H1 (cell line): ENCODE measurements at regions not wholly inside any gene's neighbourhood (a gene's known extent, or its start where the extent isn't known, plus 50 kb on each side); places are given as distances from the start of the nearest gene placed in this dataset.
A peak's percentile ranks its signal among the peaks of the same experiment; 100 is the strongest.

Experiments used
- CTCF ChIA-PET: fragments of 300-600 bp; sonication (Branson Sonifier 250); formaldehyde crosslinking; loops from one replicate; lab custom pipeline; 2021; ENCODE audit not compliant: partially characterized antibody; lab: Charles Lee
- POLR2A ChIA-PET: fragments of 300-600 bp; sonication (Branson Sonifier 250); formaldehyde crosslinking; loops from one replicate; lab custom pipeline; 2021; ENCODE audit warnings: inconsistent platforms; ENCODE audit not compliant: partially characterized antibody; lab: Charles Lee
- DNase-seq, 2 experiments: peaks; one replicate each; pipeline versions ENCODE4 v3.0.0 to v3.0.0-alpha.2; 2010 to 2022; ENCODE audit warnings: low spot score in 2 of 2, low read depth in 1 of 2, mixed read lengths in 1 of 2
- FAIRE-seq: peaks from 2 replicates; lab custom pipeline; 2011; peaks lifted over from hg19 to GRCh38; lab: Jason Lieb, UNC
- H2AFZ ChIP-seq: 2 replicates; pipeline ENCODE4 v1.8.1; 2012; ENCODE audit warnings: low read length, inconsistent platforms
- H2AK5ac ChIP-seq: 2 replicates; pipeline ENCODE4 v1.6.1; 2013; ENCODE audit warnings: low read depth, low read length
- H2BK120ac ChIP-seq: replicated peaks from 2 replicates; pipeline ENCODE3; 2013; ENCODE audit warnings: low read depth, low read length, inconsistent platforms
- H2BK12ac ChIP-seq: 2 replicates; pipeline ENCODE4 v1.6.1; 2013; ENCODE audit warnings: low read depth, low read length
- H2BK15ac ChIP-seq: 2 replicates; pipeline ENCODE4 v1.6.1; 2013; ENCODE audit warnings: low read length
- H2BK20ac ChIP-seq: 2 replicates; pipeline ENCODE4 v1.6.1; 2013; ENCODE audit warnings: low read length
- H2BK5ac ChIP-seq: 2 replicates; pipeline ENCODE4 v1.6.1; 2013; ENCODE audit warnings: low read depth, low read length
- H3K14ac ChIP-seq: 2 replicates; pipeline ENCODE4 v1.6.1; 2013; ENCODE audit warnings: inconsistent platforms; ENCODE audit not compliant: insufficient read length
- H3K18ac ChIP-seq: 2 replicates; pipeline ENCODE4 v1.6.1; 2013; ENCODE audit warnings: low read length; ENCODE audit errors: extremely low read depth
- H3K23ac ChIP-seq: 2 replicates; pipeline ENCODE4 v1.6.1; 2013; ENCODE audit warnings: inconsistent platforms; ENCODE audit not compliant: insufficient read length
- H3K23me2 ChIP-seq: 2 replicates; pipeline ENCODE4 v1.6.1; 2013; ENCODE audit warnings: low read depth, low read length
- H3K27ac ChIP-seq: 2 replicates; pipeline ENCODE4 v1.6.1; 2011; ENCODE audit warnings: low read depth, low read length, inconsistent platforms
- H3K27me3 ChIP-seq, 4 experiments: replicated peaks in 1 of 4; 1 replicate in 1 of 4; 2 replicates in 3 of 4; pipeline versions ENCODE4 v1.6.1 to v1.8.1; 2011 to 2013; ENCODE audit warnings: low read length in 3 of 4, mild to moderate bottlenecking in 3 of 4, inconsistent platforms in 2 of 4, mixed read lengths in 2 of 4, moderate library complexity in 1 of 4; ENCODE audit not compliant: control insufficient read depth in 3 of 4, insufficient read depth in 3 of 4; ENCODE audit errors: extremely low read depth in 1 of 4
- H3K36me3 ChIP-seq, 4 experiments: 2 replicates each; pipeline versions ENCODE4 v1.6.1 to v1.8.1; 2011 to 2013; ENCODE audit warnings: mild to moderate bottlenecking in 4 of 4, low read length in 3 of 4, moderate library complexity in 2 of 4, control low read depth in 1 of 4, inconsistent platforms in 1 of 4; ENCODE audit not compliant: insufficient read depth in 4 of 4, control insufficient read depth in 2 of 4
- H3K4ac ChIP-seq: replicated peaks from 2 replicates; pipeline ENCODE3; 2013; ENCODE audit warnings: low read length, low read depth, mixed read lengths, inconsistent platforms; ENCODE audit not compliant: insufficient read length
- H3K4me1 ChIP-seq, 4 experiments: replicated peaks in 1 of 4; 1 replicate in 1 of 4; 2 replicates in 3 of 4; pipeline versions ENCODE4 v1.6.1 to v1.8.1; 2011 to 2013; ENCODE audit warnings: low read length in 3 of 4, inconsistent platforms in 2 of 4, mixed read lengths in 1 of 4; ENCODE audit not compliant: insufficient read depth in 4 of 4, control insufficient read depth in 3 of 4
- H3K4me2 ChIP-seq, 2 experiments: 2 replicates each; pipeline versions ENCODE4 v1.6.1 to v1.8.1; 2011 to 2013; ENCODE audit warnings: low read depth in 2 of 2, low read length in 2 of 2, control low read depth in 1 of 2, inconsistent platforms in 1 of 2, mild to moderate bottlenecking in 1 of 2; ENCODE audit not compliant: insufficient read depth in 1 of 2
- H3K4me3 ChIP-seq, 4 experiments: fragments of 200-600, 300-600 bp in 1 of 4; sonication (generic), shearing (Covaris generic), sonication (Bioruptor Twin) in 1 of 4; 2 replicates each; pipeline versions ENCODE4 v1.5.1 to v1.8.1; 2011 to 2016; ENCODE audit warnings: low read length in 4 of 4, low read depth in 3 of 4, control low read depth in 2 of 4, inconsistent platforms in 2 of 4, mild to moderate bottlenecking in 2 of 4, mixed read lengths in 1 of 4, moderate library complexity in 1 of 4; ENCODE audit not compliant: insufficient read depth in 2 of 4; ENCODE audit errors: extremely low read depth in 1 of 4
- H3K56ac ChIP-seq: replicated peaks from 2 replicates; pipeline ENCODE3; 2013; ENCODE audit warnings: low read depth, mild to moderate bottlenecking, mixed read lengths, low read length, inconsistent platforms; ENCODE audit not compliant: insufficient read length
- H3K79me1 ChIP-seq: 2 replicates; pipeline ENCODE4 v1.6.1; 2013; ENCODE audit warnings: low read depth, low read length, control low read depth
- H3K79me2 ChIP-seq, 2 experiments: 2 replicates each; pipeline versions ENCODE4 v1.6.1 to v1.8.1; 2012 to 2013; ENCODE audit warnings: low read length in 2 of 2, mild to moderate bottlenecking in 2 of 2, inconsistent platforms in 1 of 2; ENCODE audit not compliant: insufficient read depth in 2 of 2, control insufficient read depth in 1 of 2
- H3K9ac ChIP-seq, 4 experiments: replicated peaks in 1 of 4; 1 replicate in 1 of 4; 2 replicates in 3 of 4; pipeline versions ENCODE4 v1.6.1 to v1.8.1; 2011 to 2013; ENCODE audit warnings: low read depth in 3 of 4, low read length in 3 of 4, control low read depth in 2 of 4, mild to moderate bottlenecking in 2 of 4, moderate library complexity in 2 of 4, inconsistent platforms in 1 of 4; ENCODE audit errors: extremely low read depth in 1 of 4
- H3K9me3 ChIP-seq, 2 experiments: 2 replicates each; pipeline versions ENCODE4 v1.6.1 to v1.8.1; 2012 to 2013; ENCODE audit warnings: mild to moderate bottlenecking in 2 of 2, moderate library complexity in 2 of 2, control low read depth in 1 of 2, inconsistent platforms in 1 of 2, low read depth in 1 of 2, low read length in 1 of 2, mixed read lengths in 1 of 2; ENCODE audit not compliant: insufficient read depth in 2 of 2
- H4K20me1 ChIP-seq, 2 experiments: replicated peaks in 1 of 2; 2 replicates each; pipeline versions ENCODE3 to v1.8.1; 2011 to 2013; ENCODE audit warnings: inconsistent platforms in 2 of 2, low read length in 2 of 2, mild to moderate bottlenecking in 1 of 2; ENCODE audit not compliant: insufficient read depth in 2 of 2, control insufficient read depth in 1 of 2
- H4K5ac ChIP-seq: 2 replicates; pipeline ENCODE4 v1.6.1; 2013; ENCODE audit warnings: low read length, low read depth, mixed read lengths, inconsistent platforms; ENCODE audit not compliant: insufficient read length
- H4K8ac ChIP-seq: 2 replicates; pipeline ENCODE4 v1.8.0; 2013; ENCODE audit warnings: mild to moderate bottlenecking, moderate library complexity, low read length, inconsistent platforms; ENCODE audit not compliant: insufficient read depth; ENCODE audit errors: extremely low read depth
- H4K91ac ChIP-seq: replicated peaks from 2 replicates; pipeline ENCODE3; 2013; ENCODE audit warnings: low read length, mixed read lengths, inconsistent platforms; ENCODE audit not compliant: insufficient read length
- KDM5A ChIP-seq: fragments of 200-600 bp; IDR thresholded peaks from 2 replicates; pipeline ENCODE4 v1.7.1; 2012; ENCODE audit warnings: mild to moderate bottlenecking, low read length, inconsistent platforms, mixed read lengths
- SAP30 ChIP-seq: fragments of 300-600 bp; sonication (generic); IDR thresholded peaks from 2 replicates; pipeline ENCODE4 v1.7.1; 2012; ENCODE audit warnings: low read length, moderate library complexity, mild to moderate bottlenecking, inconsistent platforms; ENCODE audit not compliant: insufficient read depth, insufficient replicate concordance
- WGBS, 2 experiments: shearing (Covaris generic) in 1 of 2; methylation state at CpG; one replicate each; pipeline versions ENCODE4 v1.1.6 to v1.1.7; 2013 to 2015; ENCODE audit warnings: low lambda C conversion rate in 2 of 2, mixed read lengths in 2 of 2, inconsistent platforms in 1 of 2, low coverage in 1 of 2, missing lambda C conversion rate in 1 of 2; ENCODE audit not compliant: insufficient replicate concordance in 2 of 2, insufficient coverage in 1 of 2, insufficient read length in 1 of 2; ENCODE audit errors: extremely low coverage in 1 of 2, missing lambda C conversion rate in 1 of 2; 5-methylcytosine and 5-hydroxymethylcytosine counted together
- TF ChIP-seq, protein P1 (sequence below): IDR thresholded peaks from 2 replicates; pipeline ENCODE4 v1.6.1; 2011; ENCODE audit warnings: low read length, improper control_type of control experiment

DNA sequence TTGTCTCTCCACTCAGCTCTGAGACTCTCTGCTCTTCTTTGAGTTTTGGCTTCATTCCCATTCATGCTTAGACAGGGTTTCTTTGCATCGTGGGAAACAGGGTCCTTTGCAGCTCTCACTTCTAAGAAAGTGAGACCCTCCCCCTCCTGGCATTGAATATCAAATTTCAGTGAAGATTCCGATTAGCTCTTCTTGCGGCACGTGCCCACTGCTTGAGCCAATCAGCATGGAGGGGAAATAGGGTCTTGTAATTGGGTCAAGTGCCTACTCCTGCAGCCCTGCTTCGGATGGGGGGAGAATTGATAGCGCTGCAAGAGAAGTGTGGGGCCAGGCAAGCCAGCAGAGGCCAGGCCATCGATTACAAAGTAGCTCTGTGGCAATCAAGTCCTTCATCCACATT, 69.6 kb downstream of the TFAP2C start:
- H4K20me1 ChIP-seq: no peaks in the 10 kb centered on the region
- no peak overlapping the region for H3K18ac ChIP-seq
- TF ChIP-seq KDM5A: no peak
- TF ChIP-seq SAP30: no peak
- TF ChIP-seq, protein P1, sequence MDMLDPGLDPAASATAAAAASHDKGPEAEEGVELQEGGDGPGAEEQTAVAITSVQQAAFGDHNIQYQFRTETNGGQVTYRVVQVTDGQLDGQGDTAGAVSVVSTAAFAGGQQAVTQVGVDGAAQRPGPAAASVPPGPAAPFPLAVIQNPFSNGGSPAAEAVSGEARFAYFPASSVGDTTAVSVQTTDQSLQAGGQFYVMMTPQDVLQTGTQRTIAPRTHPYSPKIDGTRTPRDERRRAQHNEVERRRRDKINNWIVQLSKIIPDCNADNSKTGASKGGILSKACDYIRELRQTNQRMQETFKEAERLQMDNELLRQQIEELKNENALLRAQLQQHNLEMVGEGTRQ: peak; percentile 29; the same call in 1 of the 2 replicates
- no peak overlapping the region for H3K23ac ChIP-seq
- ChIA-PET CTCF (interaction anchor here (0.7 to 1.5 kb wide), 4 partner anchors 10 to 119 kb away, joined by 3 to 6 read pairs (median 4); no protein-coding TSS in a partner anchor), POLR2A (interaction anchor here (1.0 kb wide), 2 partner anchors 15 to 37 kb away, joined by 3 to 4 read pairs; no protein-coding TSS in a partner anchor)
- H4K5ac ChIP-seq: no peak overlapping the region
- H2BK12ac ChIP-seq: no peak overlapping the region
- no peak overlapping the region for H2BK5ac ChIP-seq
- no peak overlapping the region for H2AK5ac ChIP-seq
- no peak overlapping the region for H3K14ac ChIP-seq
- H3K27ac ChIP-seq: no peak overlapping the region
- no peaks in the 10 kb centered on the region for H3K36me3 ChIP-seq
- DNase-seq: no peak
- no peak overlapping the region for H3K56ac ChIP-seq
- H3K23me2 ChIP-seq: no peaks in the 10 kb centered on the region
- no peak overlapping the region for H3K4me3 ChIP-seq
- H2AFZ ChIP-seq: no peak overlapping the region
- H3K4me2 ChIP-seq: no peak overlapping the region
- no peak overlapping the region for H3K9ac ChIP-seq
- no peak overlapping the region for H4K91ac ChIP-seq
- H3K4me1 ChIP-seq: no peaks in the 10 kb centered on the region
- H3K27me3 ChIP-seq: no peaks in the 10 kb centered on the region; a peak in 2 of 7 replicates
- no peak overlapping the region for H2BK15ac ChIP-seq
- 64% methylated on average over 7 of the region's 7 CpGs; no CpG with 5 or more reads in 1 of the 2 experiments for WGBS, 2 experiments
- H3K79me2 ChIP-seq: no peaks in the 10 kb centered on the region
- no peak overlapping the region for H3K4ac ChIP-seq
- H3K79me1 ChIP-seq: no peaks in the 10 kb centered on the region
- H3K9me3 ChIP-seq: no peaks in the 10 kb centered on the region
- no peak overlapping the region for H4K8ac ChIP-seq
- H2BK120ac ChIP-seq: no peak overlapping the region
- H2BK20ac ChIP-seq: no peak overlapping the region
- no peak for FAIRE-seq
